HCT116 (cell line): ENCODE measurements at regions not wholly inside any gene's neighbourhood (a gene's known extent, or its start where the extent isn't known, plus 50 kb on each side); places are given as distances from the start of the nearest gene placed in this dataset.

Source experiments
- ATF3 ChIP-seq: IDR thresholded peaks from 2 replicates; pipeline ENCODE4 v1.6.1; 2012
- CBX3 ChIP-seq: IDR thresholded peaks from 2 replicates; pipeline ENCODE4 v1.6.1; 2012; ENCODE audit warnings: low read depth
- CEBPB ChIP-seq: IDR thresholded peaks from 2 replicates; pipeline ENCODE4 v1.6.1; 2012; ENCODE audit warnings: low read depth
- CTCF ChIP-seq, 3 experiments: fragments of 200-600 bp in 1 of 3; sonication (generic) in 1 of 3; IDR thresholded peaks in 2 of 3; conservative IDR thresholded peaks in 1 of 3; 2 replicates each; pipeline ENCODE4 v1.5.1; 2012 to 2017; ENCODE audit warnings: low read depth in 2 of 3, low read length in 2 of 3, antibody characterized with exemption in 1 of 3, borderline replicate concordance in 1 of 3, control low read depth in 1 of 3, mild to moderate bottlenecking in 1 of 3, mixed read lengths in 1 of 3, mixed run types in 1 of 3, moderate library complexity in 1 of 3; ENCODE audit not compliant: insufficient read depth in 1 of 3
- EGR1 ChIP-seq: IDR thresholded peaks from 2 replicates; pipeline ENCODE4 v1.6.1; 2012; ENCODE audit warnings: low read depth
- EZH2 ChIP-seq: fragments of 200-600 bp; sonication (generic); IDR thresholded peaks from 2 replicates; pipeline ENCODE4 v1.6.1; 2017; ENCODE audit warnings: antibody characterized with exemption, mixed run types
- POLR2A ChIP-seq: IDR thresholded peaks from 2 replicates; pipeline ENCODE4 v1.7.0; 2011; ENCODE audit warnings: borderline replicate concordance; ENCODE audit not compliant: insufficient read depth, insufficient read length; ENCODE audit errors: extremely low read depth
- POLR2AphosphoS5 ChIP-seq: IDR thresholded peaks from 2 replicates; pipeline ENCODE4 v1.6.1; 2011; ENCODE audit warnings: mild to moderate bottlenecking, low read depth, low read length, moderate library complexity
- RAD21 ChIP-seq: IDR thresholded peaks from 2 replicates; pipeline ENCODE4 v1.6.1; 2012; ENCODE audit warnings: low read depth, mild to moderate bottlenecking
- REST ChIP-seq: IDR thresholded peaks from 2 replicates; pipeline ENCODE4 v1.6.1; 2012; ENCODE audit warnings: low read depth
- SIN3A ChIP-seq: IDR thresholded peaks from 2 replicates; pipeline ENCODE4 v1.6.1; 2012; ENCODE audit warnings: low read depth
- SRF ChIP-seq: IDR thresholded peaks from 2 replicates; pipeline ENCODE4 v1.6.1; 2012; ENCODE audit warnings: low read depth
- YY1 ChIP-seq: IDR thresholded peaks from 2 replicates; pipeline ENCODE4 v1.6.1; 2011; ENCODE audit warnings: low read length, low read depth, moderate library complexity, mild to moderate bottlenecking; ENCODE audit not compliant: insufficient replicate concordance; ENCODE audit errors: extremely low read depth
- ZNF274 ChIP-seq: fragments of 200-500 bp; sonication (Bioruptor generic); IDR thresholded peaks from 2 replicates; pipeline ENCODE4 v1.6.1; 2014; ENCODE audit warnings: mild to moderate bottlenecking, low read depth, low read length, inconsistent platforms

GRCh38 chr6:92568541-92568940 is 850.8 kb downstream of the EPHA7 start:
- no peak for TF ChIP-seq CTCF (IDR thresholded peaks at IDR 0.05 in 2 of 3, conservative IDR thresholded peaks at IDR 0.05 in 1 of 3; ENCODE audit: borderline replicate concordance in 1 of 3, insufficient read depth in 1 of 3, low read depth in 2 of 3, low read length in 2 of 3)
- no peak for TF ChIP-seq EZH2
- no peak for TF ChIP-seq POLR2A
- no peak for TF ChIP-seq YY1
- no peak for TF ChIP-seq POLR2AphosphoS5
- TF ChIP-seq RAD21, result no peak
- no peak for TF ChIP-seq CEBPB
- no peak for TF ChIP-seq EGR1
- no peak for TF ChIP-seq REST
- TF ChIP-seq ZNF274, result no peak
- no peak for TF ChIP-seq SRF
- no peak for TF ChIP-seq CBX3
- no peak for TF ChIP-seq SIN3A
- no peak for TF ChIP-seq ATF3
